GM12878 (cell line): ENCODE measurements at regions not wholly inside any gene's neighbourhood (a gene's known extent, or its start where the extent isn't known, plus 50 kb on each side); places are given as distances from the start of the nearest gene placed in this dataset.

Experiments
- ATAC-seq: fragments of 200-7000 bp; cut with Tn5 transposase; 3 replicates; pipeline ENCODE4 v1.9.1; 2020; ENCODE audit warnings: mild to moderate bottlenecking, moderate library complexity
- BruUV-seq: library from RNA; stranded (reverse); fragments of 400-500 nt; replicated peaks from 2 replicates; lab custom pipeline; 2021; lab: Mats Ljungman, UMichigan
- CTCF ChIA-PET: fragments of 300-600 bp; sonication (Branson Sonifier 250); formaldehyde crosslinking; extraction: SDS; loops from one replicate; lab custom pipeline; 2021; ENCODE audit warnings: inconsistent platforms; lab: Yijun Ruan, JAX
- POLR2A ChIA-PET: fragments of 350-600 bp; formaldehyde crosslinking; extraction: SDS; loops from one replicate; lab custom pipeline; 2021; ENCODE audit warnings: inconsistent platforms; lab: Charles Lee
- RAD21 ChIA-PET: fragments of 300-600 bp; sonication (Branson Sonifier 250); formaldehyde crosslinking; loops from one replicate; lab custom pipeline; 2023; ENCODE audit warnings: antibody characterized with exemption; ENCODE audit not compliant: unreplicated experiment; lab: Charles Lee
- SMC1A ChIA-PET: fragments of 300-600 bp; sonication (Branson Sonifier 250); formaldehyde crosslinking; loops from one replicate; lab custom pipeline; 2023; ENCODE audit not compliant: unreplicated experiment, uncharacterized antibody; lab: Charles Lee
- DNase-seq: peaks from one replicate; pipeline ENCODE4 v3.0.0-alpha.2; 2011; ENCODE audit warnings: low read depth, low spot score
- FAIRE-seq: peaks from 3 replicates; lab custom pipeline; 2011; peaks lifted over from hg19 to GRCh38; lab: Jason Lieb, UNC
- H2AFZ ChIP-seq: 2 replicates; pipeline ENCODE4 v1.6.0; 2011; ENCODE audit warnings: low read depth, low read length, control low read depth; ENCODE audit not compliant: control insufficient read depth
- H3K27ac ChIP-seq: 2 replicates; pipeline ENCODE4 v1.5.1; 2011; ENCODE audit warnings: control low read depth; ENCODE audit not compliant: control insufficient read depth, insufficient read depth
- H3K27me3 ChIP-seq, 2 experiments: replicated peaks in 1 of 2; 2 replicates each; pipeline versions ENCODE4 v1.6.0 to v1.6.1; 2011; ENCODE audit warnings: low read length in 1 of 2; ENCODE audit not compliant: control insufficient read depth in 2 of 2, insufficient read depth in 2 of 2
- H3K36me3 ChIP-seq, 2 experiments: 2 replicates each; pipeline ENCODE4 v1.5.1; 2011; ENCODE audit warnings: low read length in 1 of 2; ENCODE audit not compliant: control insufficient read depth in 2 of 2, insufficient read depth in 2 of 2
- H3K4me1 ChIP-seq: 2 replicates; pipeline ENCODE4 v1.6.1; 2011; ENCODE audit warnings: mild to moderate bottlenecking, low read length, moderate library complexity, mixed read lengths; ENCODE audit not compliant: control insufficient read depth, insufficient read depth
- H3K4me2 ChIP-seq: 2 replicates; pipeline ENCODE4 v1.6.0; 2011; ENCODE audit warnings: control low read depth; ENCODE audit not compliant: control insufficient read depth, insufficient read depth
- H3K4me3 ChIP-seq: fragments of 200-600 bp; sonication (generic); 2 replicates; pipeline ENCODE4 v1.5.1; 2016
- H3K79me2 ChIP-seq: 2 replicates; pipeline ENCODE4 v1.6.0; 2011; ENCODE audit warnings: low read length; ENCODE audit not compliant: control insufficient read depth, insufficient read depth
- H3K9ac ChIP-seq: 2 replicates; pipeline ENCODE4 v1.8.0; 2011; ENCODE audit warnings: low read length, control low read depth, mixed read lengths; ENCODE audit not compliant: control insufficient read depth, insufficient read depth
- H3K9me3 ChIP-seq: replicated peaks from 3 replicates; pipeline ENCODE4 v1.5.1; 2011; ENCODE audit warnings: mild to moderate bottlenecking, low read length; ENCODE audit not compliant: control insufficient read depth, insufficient read depth
- H4K20me1 ChIP-seq: 2 replicates; pipeline ENCODE4 v1.6.0; 2011; ENCODE audit not compliant: control insufficient read depth, insufficient read depth
- CHD2 ChIP-seq: IDR thresholded peaks from 2 replicates; pipeline ENCODE4 v1.6.1; 2011; ENCODE audit warnings: low read depth, low read length, improper control_type of control experiment, borderline replicate concordance
- ESRRA ChIP-seq: IDR thresholded peaks from 2 replicates; pipeline ENCODE4 v1.6.1; 2012; ENCODE audit warnings: mild to moderate bottlenecking, low read length, improper control_type of control experiment
- FOS ChIP-seq: IDR thresholded peaks from 3 replicates; pipeline ENCODE4 v1.6.1; 2011; ENCODE audit warnings: borderline replicate concordance; ENCODE audit not compliant: insufficient read length; ENCODE audit errors: extremely low read depth
- GABPA ChIP-seq: IDR thresholded peaks from 2 replicates; pipeline ENCODE4 v1.6.1; 2014; ENCODE audit warnings: antibody characterized with exemption, low read depth, mild to moderate bottlenecking, inconsistent platforms
- HCFC1 ChIP-seq: fragments of 150-350 bp; IDR thresholded peaks from 2 replicates; pipeline ENCODE4 v1.6.1; 2014; ENCODE audit warnings: low read length
- JUND ChIP-seq: IDR thresholded peaks from 2 replicates; pipeline ENCODE4 v1.6.1; 2012; ENCODE audit warnings: low read depth, mild to moderate bottlenecking, low read length, improper control_type of control experiment, moderate library complexity
- KLF5 ChIP-seq: fragments of 450-650 bp; IDR thresholded peaks from 2 replicates; pipeline ENCODE4 v1.6.1; 2014; ENCODE audit warnings: mild to moderate bottlenecking; ENCODE audit not compliant: partially characterized antibody
- MYC ChIP-seq: IDR thresholded peaks from 2 replicates; pipeline ENCODE4 v1.6.1; 2011; ENCODE audit warnings: mild to moderate bottlenecking, low read length, moderate library complexity, inconsistent platforms; ENCODE audit not compliant: insufficient read depth, insufficient replicate concordance, insufficient read length, severe bottlenecking
- RAD51 ChIP-seq: fragments of 450-650 bp; IDR thresholded peaks from 2 replicates; pipeline ENCODE4 v1.6.1; 2016; ENCODE audit warnings: moderate library complexity, mild to moderate bottlenecking, inconsistent platforms
- RUNX3 ChIP-seq: IDR thresholded peaks from 2 replicates; pipeline ENCODE4 v1.6.1; 2012; ENCODE audit warnings: low read length, inconsistent platforms
- SUPT20H ChIP-seq: IDR thresholded peaks from 2 replicates; pipeline ENCODE4 v1.6.1; 2011; ENCODE audit warnings: low read depth, mild to moderate bottlenecking, low read length, moderate library complexity, borderline replicate concordance; ENCODE audit not compliant: control insufficient read depth
- TBL1XR1 ChIP-seq: IDR thresholded peaks from 2 replicates; pipeline ENCODE4 v1.6.1; 2012; ENCODE audit warnings: low read depth, low read length, improper control_type of control experiment
- ZNF24 ChIP-seq: fragments of 450-650 bp; IDR thresholded peaks from 2 replicates; pipeline ENCODE4 v1.6.1; 2017; ENCODE audit warnings: antibody characterized with exemption, mild to moderate bottlenecking
- WGBS: methylation state at CpG from one replicate; pipeline ENCODE4 v1.1.6; 2016; ENCODE audit warnings: low lambda C conversion rate; ENCODE audit not compliant: insufficient replicate concordance, insufficient coverage; ENCODE audit errors: missing lambda C conversion rate; 5-methylcytosine and 5-hydroxymethylcytosine counted together
- in situ Hi-C: fragments of 300-500 bp; cut with MboI; formaldehyde crosslinking; loops from 9 replicates; pipeline ENCODE4 v1.14.3; 2018; ENCODE audit warnings: mixed read lengths
- intact Hi-C: fragments of 100-400 bp; cut with micrococcal nuclease; formaldehyde crosslinking; loops from one replicate; pipeline ENCODE4 v1.14.2; 2022; ENCODE audit not compliant: unreplicated experiment
- TF ChIP-seq, protein P1 (sequence below): fragments of 150-350 bp; IDR thresholded peaks from 2 replicates; pipeline ENCODE4 v1.6.1; 2016; ENCODE audit warnings: low read depth, low read length
- TF ChIP-seq, protein P2 (sequence below): fragments of 450-650 bp; IDR thresholded peaks from 2 replicates; pipeline ENCODE4 v1.6.1; 2018; ENCODE audit warnings: mild to moderate bottlenecking, low read depth, moderate library complexity; ENCODE audit not compliant: partially characterized antibody
- TF ChIP-seq, protein P3 (sequence below): fragments of 450-650 bp; IDR thresholded peaks from 2 replicates; pipeline ENCODE4 v1.6.1; 2017; ENCODE audit warnings: borderline replicate concordance

DNA sequence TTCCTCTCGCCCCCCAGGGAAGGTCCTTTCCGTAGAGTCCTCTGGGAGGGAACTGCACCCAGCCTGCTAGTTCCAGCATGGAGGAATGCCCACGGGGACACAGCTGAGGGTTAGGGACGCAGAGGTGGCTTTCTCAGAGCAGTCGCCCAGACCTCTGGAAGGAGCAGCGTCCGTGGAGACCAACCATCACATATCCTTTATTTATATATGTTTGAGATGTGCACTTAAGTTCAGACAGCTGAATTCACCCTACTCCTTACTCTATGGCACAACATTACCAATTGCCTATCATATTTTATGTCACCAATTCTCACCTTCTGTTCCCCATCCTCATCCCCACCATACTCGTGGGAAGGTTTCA lies 305.6 kb upstream of the DIO3 start:
- no peak for FAIRE-seq

DNA sequence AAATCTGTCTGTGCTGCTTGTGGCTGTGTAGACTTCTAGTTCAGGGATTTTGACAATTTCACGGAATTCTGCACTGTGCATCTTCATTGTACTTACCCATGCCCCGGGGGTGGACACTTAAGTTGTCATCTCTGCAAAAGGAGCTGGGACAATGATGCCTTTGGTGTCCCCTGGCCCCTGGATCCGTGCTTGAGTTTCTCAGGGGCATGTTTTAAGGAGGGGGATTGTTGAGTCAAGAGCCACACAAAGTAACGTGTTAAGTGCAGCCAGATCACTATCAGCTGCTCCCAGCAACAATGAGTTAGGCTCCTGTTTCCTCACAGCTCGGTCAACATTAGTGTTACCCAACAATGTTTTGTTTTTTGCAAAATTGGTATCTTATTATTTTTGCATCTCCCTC lies 305.0 kb upstream of the DIO3 start:
- RAD21 ChIA-PET, result no interaction called here
- Histone ChIP-seq H3K79me2 (no peaks in the 10 kb centered on the region), H3K27me3 (no peaks in the 10 kb centered on the region), H3K9ac (no peak overlapping the region), H4K20me1 (no peaks in the 10 kb centered on the region), H3K4me3 (no peak overlapping the region), H3K9me3 (no peaks in the 10 kb centered on the region), H3K4me2 (no peak overlapping the region), H3K27ac (no peak overlapping the region), H3K4me1 (no peaks in the 10 kb centered on the region), H3K36me3 (no peaks in the 10 kb centered on the region), H2AFZ (no peak overlapping the region)
- CTCF ChIA-PET, result no interaction called here
- intact Hi-C loops (no loop called here), in situ Hi-C loops (no loop called here)
- FAIRE-seq, result no peak
- DNase-seq, result no peak
- no peak for ATAC-seq
- POLR2A ChIA-PET, result no interaction called here
- no TSS peak for BruUV-seq
- WGBS, result 1% methylated on average over 5 of the region's 5 CpGs
- SMC1A ChIA-PET, result no interaction called here
- TF ChIP-seq JUND (no peak), SUPT20H (no peak), RUNX3 (no peak), KLF5 (no peak)
- TF ChIP-seq, protein P1, sequence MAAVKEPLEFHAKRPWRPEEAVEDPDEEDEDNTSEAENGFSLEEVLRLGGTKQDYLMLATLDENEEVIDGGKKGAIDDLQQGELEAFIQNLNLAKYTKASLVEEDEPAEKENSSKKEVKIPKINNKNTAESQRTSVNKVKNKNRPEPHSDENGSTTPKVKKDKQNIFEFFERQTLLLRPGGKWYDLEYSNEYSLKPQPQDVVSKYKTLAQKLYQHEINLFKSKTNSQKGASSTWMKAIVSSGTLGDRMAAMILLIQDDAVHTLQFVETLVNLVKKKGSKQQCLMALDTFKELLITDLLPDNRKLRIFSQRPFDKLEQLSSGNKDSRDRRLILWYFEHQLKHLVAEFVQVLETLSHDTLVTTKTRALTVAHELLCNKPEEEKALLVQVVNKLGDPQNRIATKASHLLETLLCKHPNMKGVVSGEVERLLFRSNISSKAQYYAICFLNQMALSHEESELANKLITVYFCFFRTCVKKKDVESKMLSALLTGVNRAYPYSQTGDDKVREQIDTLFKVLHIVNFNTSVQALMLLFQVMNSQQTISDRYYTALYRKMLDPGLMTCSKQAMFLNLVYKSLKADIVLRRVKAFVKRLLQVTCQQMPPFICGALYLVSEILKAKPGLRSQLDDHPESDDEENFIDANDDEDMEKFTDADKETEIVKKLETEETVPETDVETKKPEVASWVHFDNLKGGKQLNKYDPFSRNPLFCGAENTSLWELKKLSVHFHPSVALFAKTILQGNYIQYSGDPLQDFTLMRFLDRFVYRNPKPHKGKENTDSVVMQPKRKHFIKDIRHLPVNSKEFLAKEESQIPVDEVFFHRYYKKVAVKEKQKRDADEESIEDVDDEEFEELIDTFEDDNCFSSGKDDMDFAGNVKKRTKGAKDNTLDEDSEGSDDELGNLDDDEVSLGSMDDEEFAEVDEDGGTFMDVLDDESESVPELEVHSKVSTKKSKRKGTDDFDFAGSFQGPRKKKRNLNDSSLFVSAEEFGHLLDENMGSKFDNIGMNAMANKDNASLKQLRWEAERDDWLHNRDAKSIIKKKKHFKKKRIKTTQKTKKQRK, result no peak
- TF ChIP-seq, protein P2, sequence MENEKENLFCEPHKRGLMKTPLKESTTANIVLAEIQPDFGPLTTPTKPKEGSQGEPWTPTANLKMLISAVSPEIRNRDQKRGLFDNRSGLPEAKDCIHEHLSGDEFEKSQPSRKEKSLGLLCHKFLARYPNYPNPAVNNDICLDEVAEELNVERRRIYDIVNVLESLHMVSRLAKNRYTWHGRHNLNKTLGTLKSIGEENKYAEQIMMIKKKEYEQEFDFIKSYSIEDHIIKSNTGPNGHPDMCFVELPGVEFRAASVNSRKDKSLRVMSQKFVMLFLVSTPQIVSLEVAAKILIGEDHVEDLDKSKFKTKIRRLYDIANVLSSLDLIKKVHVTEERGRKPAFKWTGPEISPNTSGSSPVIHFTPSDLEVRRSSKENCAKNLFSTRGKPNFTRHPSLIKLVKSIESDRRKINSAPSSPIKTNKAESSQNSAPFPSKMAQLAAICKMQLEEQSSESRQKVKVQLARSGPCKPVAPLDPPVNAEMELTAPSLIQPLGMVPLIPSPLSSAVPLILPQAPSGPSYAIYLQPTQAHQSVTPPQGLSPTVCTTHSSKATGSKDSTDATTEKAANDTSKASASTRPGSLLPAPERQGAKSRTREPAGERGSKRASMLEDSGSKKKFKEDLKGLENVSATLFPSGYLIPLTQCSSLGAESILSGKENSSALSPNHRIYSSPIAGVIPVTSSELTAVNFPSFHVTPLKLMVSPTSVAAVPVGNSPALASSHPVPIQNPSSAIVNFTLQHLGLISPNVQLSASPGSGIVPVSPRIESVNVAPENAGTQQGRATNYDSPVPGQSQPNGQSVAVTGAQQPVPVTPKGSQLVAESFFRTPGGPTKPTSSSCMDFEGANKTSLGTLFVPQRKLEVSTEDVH, result no peak

More for the DNA sequence above, 305.6 kb upstream of the DIO3 start:
- POLR2A ChIA-PET, result no interaction called here
- RAD21 ChIA-PET, result no interaction called here
- Histone ChIP-seq H3K4me1 (no peaks in the 10 kb centered on the region), H2AFZ (no peak overlapping the region), H3K4me2 (no peak overlapping the region), H4K20me1 (no peaks in the 10 kb centered on the region)
- BruUV-seq, result no TSS peak
- WGBS, result 9% methylated on average over 8 of the region's 8 CpGs
- intact Hi-C loops (no loop called here), in situ Hi-C loops (no loop called here)
- CTCF ChIA-PET, result no interaction called here
- TF ChIP-seq RAD51 (no peak), HCFC1 (no peak), MYC (no peak), FOS (no peak), ESRRA (no peak), GABPA (no peak), ZNF24 (no peak), TBL1XR1 (no peak), CHD2 (no peak)
- TF ChIP-seq, protein P3, sequence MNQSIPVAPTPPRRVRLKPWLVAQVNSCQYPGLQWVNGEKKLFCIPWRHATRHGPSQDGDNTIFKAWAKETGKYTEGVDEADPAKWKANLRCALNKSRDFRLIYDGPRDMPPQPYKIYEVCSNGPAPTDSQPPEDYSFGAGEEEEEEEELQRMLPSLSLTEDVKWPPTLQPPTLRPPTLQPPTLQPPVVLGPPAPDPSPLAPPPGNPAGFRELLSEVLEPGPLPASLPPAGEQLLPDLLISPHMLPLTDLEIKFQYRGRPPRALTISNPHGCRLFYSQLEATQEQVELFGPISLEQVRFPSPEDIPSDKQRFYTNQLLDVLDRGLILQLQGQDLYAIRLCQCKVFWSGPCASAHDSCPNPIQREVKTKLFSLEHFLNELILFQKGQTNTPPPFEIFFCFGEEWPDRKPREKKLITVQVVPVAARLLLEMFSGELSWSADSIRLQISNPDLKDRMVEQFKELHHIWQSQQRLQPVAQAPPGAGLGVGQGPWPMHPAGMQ, result no peak
- TF ChIP-seq, all 136 proteins: peak for 0
- no peaks in the 10 kb centered on the region for H3K36me3 ChIP-seq
- DNase-seq (no peak), ATAC-seq (no peak)
- no peaks in the 10 kb centered on the region for H3K79me2 ChIP-seq
- no peaks in the 10 kb centered on the region for H3K9me3 ChIP-seq
- SMC1A ChIA-PET, result no interaction called here
- no peak overlapping the region for H3K4me3 ChIP-seq
- H3K9ac ChIP-seq, result no peak overlapping the region
- no peak overlapping the region for H3K27ac ChIP-seq
- no peaks in the 10 kb centered on the region for H3K27me3 ChIP-seq
